ENCODE measurements at regions not wholly inside any gene's neighbourhood (a gene's known extent, or its start where the extent isn't known, plus 50 kb on each side); places are given as distances from the start of the nearest gene placed in this dataset.
A peak's percentile ranks its signal among the peaks of the same experiment; 100 is the strongest.
"Not testable (repeated sequence)": the region's sequence is repeated elsewhere in the genome, so short reads cannot be mapped to it uniquely, and the experiment has no call there.

DNA sequence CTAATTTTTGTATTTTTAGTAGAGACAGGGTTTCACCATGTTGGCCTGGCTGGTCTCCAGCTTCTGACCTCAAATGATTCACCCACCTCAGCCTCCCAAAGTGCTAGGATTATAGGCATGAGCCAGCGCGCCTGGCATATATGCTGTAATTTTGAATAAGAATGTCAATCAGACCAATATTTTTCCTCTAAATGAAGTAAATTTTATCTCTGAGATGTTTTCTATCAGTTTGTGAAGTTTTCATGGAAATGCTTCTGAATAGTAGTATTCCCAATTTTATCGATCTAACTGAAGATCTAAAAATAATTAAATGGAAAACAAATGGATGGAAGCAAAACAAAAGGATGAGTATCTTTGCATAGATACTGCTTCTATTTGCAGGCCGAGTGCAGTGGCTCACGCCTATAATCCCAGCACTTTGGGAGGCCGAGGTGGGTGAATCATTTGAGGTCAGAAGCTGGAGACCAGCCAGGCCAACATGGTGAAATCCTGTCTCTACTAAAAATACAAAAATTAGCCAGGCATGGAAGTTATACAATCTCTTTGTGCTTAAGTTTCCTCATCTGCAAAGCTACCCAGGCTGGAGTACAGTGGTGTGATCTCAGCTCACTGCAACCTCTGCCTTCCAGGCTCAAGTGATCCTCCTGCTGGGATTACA lies 103.9 kb upstream of the RAP2B start:
- Histone ChIP-seq H3K27ac (ENCODE audit: low read length, poor library complexity, severe bottlenecking) (peak overlapping the region; percentile 79), H2BK12ac (ENCODE audit: low read length in 2 of 2) (peak overlapping the region in 1 of 2 experiments; percentile 39), H3K9ac (ENCODE audit: low read length) (peak overlapping the region; percentile 75), H3K18ac (ENCODE audit: low read depth in 1 of 2, low read length in 2 of 2) (peak overlapping the region in 1 of 2 experiments; percentile 52)
- 13% methylated on average over 4 of the region's 6 CpGs for WGBS
- not testable (repeated sequence) for H3K9me3 ChIP-seq (ENCODE audit: control insufficient read depth, low read length); H3K4me2 ChIP-seq (ENCODE audit: low read length, poor library complexity, severe bottlenecking); H3K4ac ChIP-seq (ENCODE audit: low read depth in 1 of 2, low read length in 2 of 2); H2AK5ac ChIP-seq (ENCODE audit: low read length, severe bottlenecking); H3K4me3 ChIP-seq (ENCODE audit: insufficient read depth in 1 of 2, low read depth in 1 of 2, low read length in 2 of 2); H3K79me1 ChIP-seq (replicated peaks; ENCODE audit: low read length, poor library complexity, severe bottlenecking); H3K23ac ChIP-seq (ENCODE audit: low read length in 2 of 2); H3K14ac ChIP-seq (ENCODE audit: low read length in 2 of 2); H2AFZ ChIP-seq (ENCODE audit: low read depth, low read length); H2BK120ac ChIP-seq (ENCODE audit: low read depth, low read length); H4K8ac ChIP-seq (ENCODE audit: low read length); H2BK5ac ChIP-seq (ENCODE audit: low read depth, low read length, poor library complexity, severe bottlenecking); H2BK15ac ChIP-seq (ENCODE audit: low read depth, poor library complexity, severe bottlenecking); H3K27me3 ChIP-seq (ENCODE audit: control insufficient read depth in 1 of 2, insufficient read depth in 1 of 2, low read length in 2 of 2); H3K36me3 ChIP-seq (ENCODE audit: control insufficient read depth in 1 of 2, insufficient read depth in 2 of 2, low read depth in 1 of 2, low read length in 2 of 2); H4K91ac ChIP-seq (ENCODE audit: low read length); H3K4me1 ChIP-seq (ENCODE audit: control insufficient read depth, insufficient read depth, low read depth, low read length)
- DNase-seq: peak; percentile 74

GRCh38 chr3:153060346-153060745 lies 101.7 kb upstream of the RAP2B start:
- Histone ChIP-seq H3K4me1 (ENCODE audit: control insufficient read depth, insufficient read depth, low read depth, low read length) (peaks cover 1% of the 10 kb centered on the region), H2BK12ac (ENCODE audit: low read length in 2 of 2) (no peak overlapping the region), H3K18ac (ENCODE audit: low read depth in 1 of 2, low read length in 2 of 2) (no peak overlapping the region), H3K36me3 (ENCODE audit: control insufficient read depth in 1 of 2, insufficient read depth in 2 of 2, low read depth in 1 of 2, low read length in 2 of 2) (no peaks in the 10 kb centered on the region), H3K9me3 (ENCODE audit: control insufficient read depth, low read length) (no peaks in the 10 kb centered on the region), H2BK15ac (ENCODE audit: low read depth, poor library complexity, severe bottlenecking) (no peak overlapping the region), H3K23ac (ENCODE audit: low read length in 2 of 2) (no peak overlapping the region), H3K4me3 (ENCODE audit: insufficient read depth in 1 of 2, low read depth in 1 of 2, low read length in 2 of 2) (no peak overlapping the region), H3K9ac (ENCODE audit: low read length) (no peak overlapping the region), H3K27ac (ENCODE audit: low read length, poor library complexity, severe bottlenecking) (no peak overlapping the region), H2BK5ac (ENCODE audit: low read depth, low read length, poor library complexity, severe bottlenecking) (no peak overlapping the region), H3K14ac (ENCODE audit: low read length in 2 of 2) (no peak overlapping the region), H3K4me2 (ENCODE audit: low read length, poor library complexity, severe bottlenecking) (no peak overlapping the region), H3K27me3 (ENCODE audit: control insufficient read depth in 1 of 2, insufficient read depth in 1 of 2, low read length in 2 of 2) (no peaks in the 10 kb centered on the region), H3K4ac (ENCODE audit: low read depth in 1 of 2, low read length in 2 of 2) (no peak overlapping the region), H2AK5ac (ENCODE audit: low read length, severe bottlenecking) (no peak overlapping the region), H4K91ac (ENCODE audit: low read length) (no peak overlapping the region), H2AFZ (ENCODE audit: low read depth, low read length) (no peak overlapping the region), H4K8ac (ENCODE audit: low read length) (no peak overlapping the region), H3K79me1 (replicated peaks; ENCODE audit: low read length, poor library complexity, severe bottlenecking) (no peaks in the 10 kb centered on the region), H2BK120ac (ENCODE audit: low read depth, low read length) (no peak overlapping the region)
- 94% methylated on average over 4 of the region's 5 CpGs for WGBS
- no peak for DNase-seq

DNA sequence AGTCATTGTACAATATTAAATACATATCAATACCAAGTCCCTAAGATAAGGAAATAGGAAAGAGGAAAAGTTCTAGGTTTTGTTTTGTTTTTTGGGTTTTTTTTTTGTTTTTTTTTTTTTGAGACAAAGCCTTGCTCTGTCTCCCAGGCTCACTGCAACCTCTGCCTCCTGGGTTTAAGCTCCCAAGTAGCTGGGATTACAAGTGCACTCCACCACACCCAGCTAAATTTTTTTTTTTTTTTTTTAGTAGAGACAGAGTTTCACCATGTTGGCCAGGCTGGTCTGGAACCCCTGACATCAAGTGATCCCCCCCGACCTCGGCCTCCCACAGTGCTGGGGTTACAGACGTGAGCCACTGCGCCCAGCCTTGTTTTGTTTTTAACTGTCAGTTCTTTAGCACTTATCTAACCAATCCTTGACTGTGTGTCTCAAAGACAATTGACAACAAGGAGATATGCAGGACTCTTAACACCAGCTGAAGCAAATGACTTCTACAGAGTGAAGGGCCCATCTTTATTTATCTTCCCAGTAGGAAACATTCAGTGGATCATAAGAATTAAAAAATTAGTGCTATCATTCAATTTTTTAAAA lies 100.0 kb upstream of the RAP2B start:
- WGBS: 82% methylated on average over 4 of the region's 4 CpGs
- H3K4ac ChIP-seq (ENCODE audit: low read depth in 1 of 2, low read length in 2 of 2): no peak overlapping the region
- H2AFZ ChIP-seq (ENCODE audit: low read depth, low read length): no peak overlapping the region

GRCh38 chr3:153063337-153063736 lies 98.7 kb upstream of the RAP2B start:
- no peak overlapping the region for H4K8ac ChIP-seq (ENCODE audit: low read length)
- H3K4me2 ChIP-seq (ENCODE audit: low read length, poor library complexity, severe bottlenecking): no peak overlapping the region
- no peak overlapping the region for H3K18ac ChIP-seq (ENCODE audit: low read depth in 1 of 2, low read length in 2 of 2)
- H2AK5ac ChIP-seq (ENCODE audit: low read length, severe bottlenecking): no peak overlapping the region
- H2BK120ac ChIP-seq (ENCODE audit: low read depth, low read length): no peak overlapping the region
- H3K9ac ChIP-seq (ENCODE audit: low read length): no peak overlapping the region
- 81% methylated on average over 1 of the region's 2 CpGs for WGBS
- no peak overlapping the region for H2AFZ ChIP-seq (ENCODE audit: low read depth, low read length)
- H3K4me1 ChIP-seq (ENCODE audit: control insufficient read depth, insufficient read depth, low read depth, low read length): no peaks in the 10 kb centered on the region
- H3K14ac ChIP-seq (ENCODE audit: low read length in 2 of 2): no peak overlapping the region
- H3K27me3 ChIP-seq (ENCODE audit: control insufficient read depth in 1 of 2, insufficient read depth in 1 of 2, low read length in 2 of 2): no peaks in the 10 kb centered on the region
- H3K27ac ChIP-seq (ENCODE audit: low read length, poor library complexity, severe bottlenecking): no peak overlapping the region
- no peak for DNase-seq
- no peaks in the 10 kb centered on the region for H3K79me1 ChIP-seq (replicated peaks; ENCODE audit: low read length, poor library complexity, severe bottlenecking)
- no peaks in the 10 kb centered on the region for H3K36me3 ChIP-seq (ENCODE audit: control insufficient read depth in 1 of 2, insufficient read depth in 2 of 2, low read depth in 1 of 2, low read length in 2 of 2)
- H3K9me3 ChIP-seq (ENCODE audit: control insufficient read depth, low read length): no peaks in the 10 kb centered on the region
- H2BK12ac ChIP-seq (ENCODE audit: low read length in 2 of 2): no peak overlapping the region
- H4K91ac ChIP-seq (ENCODE audit: low read length): no peak overlapping the region
- no peak overlapping the region for H2BK5ac ChIP-seq (ENCODE audit: low read depth, low read length, poor library complexity, severe bottlenecking)
- H3K23ac ChIP-seq (ENCODE audit: low read length in 2 of 2): no peak overlapping the region
- H3K4ac ChIP-seq (ENCODE audit: low read depth in 1 of 2, low read length in 2 of 2): no peak overlapping the region
- H3K4me3 ChIP-seq (ENCODE audit: insufficient read depth in 1 of 2, low read depth in 1 of 2, low read length in 2 of 2): no peak overlapping the region
- H2BK15ac ChIP-seq (ENCODE audit: low read depth, poor library complexity, severe bottlenecking): no peak overlapping the region

More for the DNA sequence above, 100.0 kb upstream of the RAP2B start:
- Histone ChIP-seq H3K14ac (ENCODE audit: low read length in 2 of 2) (no peak overlapping the region), H3K27ac (ENCODE audit: low read length, poor library complexity, severe bottlenecking) (no peak overlapping the region), H3K4me3 (ENCODE audit: insufficient read depth in 1 of 2, low read depth in 1 of 2, low read length in 2 of 2) (no peak overlapping the region), H3K23ac (ENCODE audit: low read length in 2 of 2) (no peak overlapping the region), H2BK5ac (ENCODE audit: low read depth, low read length, poor library complexity, severe bottlenecking) (no peak overlapping the region), H3K36me3 (ENCODE audit: control insufficient read depth in 1 of 2, insufficient read depth in 2 of 2, low read depth in 1 of 2, low read length in 2 of 2) (no peaks in the 10 kb centered on the region), H4K91ac (ENCODE audit: low read length) (no peak overlapping the region), H3K4me1 (ENCODE audit: control insufficient read depth, insufficient read depth, low read depth, low read length) (no peaks in the 10 kb centered on the region), H3K9ac (ENCODE audit: low read length) (no peak overlapping the region), H2AK5ac (ENCODE audit: low read length, severe bottlenecking) (no peak overlapping the region), H3K9me3 (ENCODE audit: control insufficient read depth, low read length) (no peaks in the 10 kb centered on the region), H2BK12ac (ENCODE audit: low read length in 2 of 2) (no peak overlapping the region), H3K27me3 (ENCODE audit: control insufficient read depth in 1 of 2, insufficient read depth in 1 of 2, low read length in 2 of 2) (no peaks in the 10 kb centered on the region), H2BK15ac (ENCODE audit: low read depth, poor library complexity, severe bottlenecking) (no peak overlapping the region), H4K8ac (ENCODE audit: low read length) (peak overlapping the region; percentile 36), H3K18ac (ENCODE audit: low read depth in 1 of 2, low read length in 2 of 2) (no peak overlapping the region), H3K79me1 (replicated peaks; ENCODE audit: low read length, poor library complexity, severe bottlenecking) (no peaks in the 10 kb centered on the region), H3K4me2 (ENCODE audit: low read length, poor library complexity, severe bottlenecking) (no peak overlapping the region), H2BK120ac (ENCODE audit: low read depth, low read length) (no peak overlapping the region)
- DNase-seq: no peak
